GM10266 (cell line): ENCODE measurements at regions not wholly inside any gene's neighbourhood (a gene's known extent, or its start where the extent isn't known, plus 50 kb on each side); places are given as distances from the start of the nearest gene placed in this dataset.

Experiments used
- DNase-seq: peaks from one replicate; pipeline ENCODE4 v3.0.0; 2012; ENCODE audit errors: extremely low spot score
- TF ChIP-seq, protein P1 (sequence below): IDR thresholded peaks from 2 replicates; pipeline ENCODE4 v1.5.1; 2012; ENCODE audit warnings: mild to moderate bottlenecking, low read depth; ENCODE audit not compliant: control insufficient read depth, insufficient read depth; ENCODE audit errors: missing control alignments

GRCh38 chr12:28601570-28602058, 411.4 kb downstream of the CCDC91 start:
- TF ChIP-seq, protein P1, sequence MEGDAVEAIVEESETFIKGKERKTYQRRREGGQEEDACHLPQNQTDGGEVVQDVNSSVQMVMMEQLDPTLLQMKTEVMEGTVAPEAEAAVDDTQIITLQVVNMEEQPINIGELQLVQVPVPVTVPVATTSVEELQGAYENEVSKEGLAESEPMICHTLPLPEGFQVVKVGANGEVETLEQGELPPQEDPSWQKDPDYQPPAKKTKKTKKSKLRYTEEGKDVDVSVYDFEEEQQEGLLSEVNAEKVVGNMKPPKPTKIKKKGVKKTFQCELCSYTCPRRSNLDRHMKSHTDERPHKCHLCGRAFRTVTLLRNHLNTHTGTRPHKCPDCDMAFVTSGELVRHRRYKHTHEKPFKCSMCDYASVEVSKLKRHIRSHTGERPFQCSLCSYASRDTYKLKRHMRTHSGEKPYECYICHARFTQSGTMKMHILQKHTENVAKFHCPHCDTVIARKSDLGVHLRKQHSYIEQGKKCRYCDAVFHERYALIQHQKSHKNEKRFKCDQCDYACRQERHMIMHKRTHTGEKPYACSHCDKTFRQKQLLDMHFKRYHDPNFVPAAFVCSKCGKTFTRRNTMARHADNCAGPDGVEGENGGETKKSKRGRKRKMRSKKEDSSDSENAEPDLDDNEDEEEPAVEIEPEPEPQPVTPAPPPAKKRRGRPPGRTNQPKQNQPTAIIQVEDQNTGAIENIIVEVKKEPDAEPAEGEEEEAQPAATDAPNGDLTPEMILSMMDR: no peak
- DNase-seq: no peak

DNA sequence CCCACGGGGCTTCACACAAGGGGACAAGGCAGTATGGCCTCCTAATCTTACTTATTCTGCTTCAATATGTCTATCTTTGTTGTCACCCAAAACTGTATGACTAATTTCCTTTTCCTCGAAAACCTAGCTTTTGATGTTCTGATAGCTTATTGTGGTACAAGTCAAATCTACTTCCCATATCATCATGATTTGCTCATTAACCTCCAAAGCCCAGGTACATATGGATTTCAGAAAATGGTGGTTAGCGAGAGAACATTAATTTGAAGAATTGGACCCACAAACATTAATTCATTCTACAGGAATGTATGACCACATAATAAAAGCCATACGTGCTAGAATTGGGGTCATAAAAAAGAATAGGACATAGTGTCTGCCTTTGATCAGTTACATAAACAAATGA, 412.5 kb downstream of the CCDC91 start:
- TF ChIP-seq, protein P1: no peak
- DNase-seq: no peak

DNA sequence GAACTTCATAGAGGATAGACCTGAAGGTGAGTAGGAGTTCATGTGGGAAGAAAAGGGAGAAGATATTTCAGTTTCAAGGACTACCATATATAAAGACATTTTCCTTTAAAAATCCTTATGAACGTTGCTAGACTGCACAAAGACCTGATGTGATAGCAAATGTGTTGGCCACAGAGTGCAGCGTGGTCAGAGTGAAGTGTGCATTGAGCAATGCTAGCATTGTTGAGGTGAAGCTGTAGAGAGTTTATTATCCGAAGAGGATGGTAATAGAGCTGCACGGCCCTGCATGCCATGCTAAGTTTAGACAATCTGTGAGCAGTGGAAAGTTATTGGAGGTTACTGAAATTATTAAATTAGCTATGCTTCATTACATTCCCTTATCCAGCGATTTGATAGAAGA, 413.0 kb downstream of the CCDC91 start:
- TF ChIP-seq, protein P1: no peak
- DNase-seq: no peak

DNA sequence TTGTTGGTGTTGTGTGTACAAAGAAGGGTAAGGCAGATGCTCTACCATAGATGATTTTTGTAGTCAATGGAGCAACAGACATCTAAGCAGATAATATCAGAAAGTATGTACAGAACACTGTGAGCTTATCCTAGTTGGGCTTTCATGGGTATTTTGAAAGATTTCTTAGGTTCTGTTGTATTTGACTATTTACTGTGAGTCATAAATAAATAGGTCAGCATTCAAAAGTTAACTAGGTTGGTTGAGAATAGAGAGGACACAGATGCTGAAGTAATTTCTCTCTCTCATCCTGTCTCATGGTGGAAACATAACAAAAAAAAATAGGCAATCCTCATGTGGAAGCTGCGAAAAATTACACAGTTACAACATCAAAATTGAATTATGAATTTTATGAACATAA, 413.5 kb downstream of the CCDC91 start:
- TF ChIP-seq, protein P1: no peak

GRCh38 chr12:28604240-28604639, 414.0 kb downstream of the CCDC91 start:
- no peak for DNase-seq
- TF ChIP-seq, protein P1: no peak

More for the DNA sequence above, 413.5 kb downstream of the CCDC91 start:
- DNase-seq: no peak

- TF ChIP-seq, protein P1: no peak
- DNase-seq: no peak
Observed at GRCh38 chr12:28606967-28607557, 416.8 kb downstream of the CCDC91 start.

DNA sequence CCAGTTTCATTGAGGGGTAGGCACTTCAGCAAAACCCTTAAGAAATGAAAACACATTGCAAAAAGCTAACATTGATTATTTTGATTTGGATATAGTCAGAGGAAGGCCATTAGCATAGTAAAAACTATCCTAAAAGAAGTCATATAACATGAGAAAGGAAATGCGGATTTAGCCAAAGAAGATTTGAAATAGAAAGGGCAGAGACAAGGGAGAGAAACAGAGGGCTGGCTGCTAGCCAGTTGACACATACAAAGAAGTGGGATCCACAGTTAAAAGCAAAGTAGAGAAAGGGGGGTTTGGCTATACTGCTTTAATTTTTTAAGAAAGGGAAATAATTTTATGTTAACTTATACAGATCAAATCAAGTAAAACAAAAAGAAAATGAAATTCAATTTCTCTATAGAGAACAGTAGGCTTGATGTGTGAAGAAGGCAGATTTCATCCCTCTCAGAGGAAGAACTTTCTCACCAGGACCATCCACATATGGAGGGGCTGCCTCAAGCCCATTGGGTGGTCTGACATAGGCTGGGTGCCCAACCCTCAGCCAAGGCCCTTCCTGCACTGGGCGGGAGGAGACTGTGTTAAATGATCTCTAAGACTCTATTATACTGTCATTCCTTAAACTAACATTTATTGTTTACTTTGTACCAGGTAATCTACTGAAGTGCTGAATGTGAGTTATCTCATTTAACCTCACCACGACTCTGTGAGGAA, 420.3 kb downstream of the CCDC91 start:
- TF ChIP-seq, protein P1: no peak
- DNase-seq: no peak
